Keratinocyte (primary cell): ENCODE measurements at regions not wholly inside any gene's neighbourhood (a gene's known extent, or its start where the extent isn't known, plus 50 kb on each side); places are given as distances from the start of the nearest gene placed in this dataset.

Source experiments
- DNase-seq: peaks from one replicate; pipeline ENCODE4 v3.0.0-alpha.2; 2011; ENCODE audit warnings: low read depth, missing footprints, low spot score
- FAIRE-seq: peaks from 2 replicates; lab custom pipeline; 2011; peaks lifted over from hg19 to GRCh38; lab: Jason Lieb, UNC
- H2AFZ ChIP-seq: 2 replicates; pipeline ENCODE4 v1.6.0; 2012; ENCODE audit warnings: low read length, control low read depth, inconsistent platforms; ENCODE audit not compliant: control insufficient read depth
- H3K27ac ChIP-seq: 2 replicates; pipeline ENCODE4 v1.5.1; 2011; ENCODE audit warnings: low read length; ENCODE audit not compliant: control insufficient read depth, insufficient read depth
- H3K27me3 ChIP-seq: 3 replicates; pipeline ENCODE4 v1.6.0; 2011; ENCODE audit warnings: low read length; ENCODE audit not compliant: control insufficient read depth, insufficient read depth; ENCODE audit errors: extremely low read depth
- H3K36me3 ChIP-seq, 2 experiments: 2 replicates in 1 of 2; 3 replicates in 1 of 2; pipeline ENCODE4 v1.5.1; 2011; ENCODE audit warnings: low read length in 2 of 2, mild to moderate bottlenecking in 1 of 2; ENCODE audit not compliant: control insufficient read depth in 2 of 2, insufficient read depth in 2 of 2; ENCODE audit errors: extremely low read depth in 1 of 2
- H3K4me1 ChIP-seq: 3 replicates; pipeline ENCODE4 v1.5.1; 2011; ENCODE audit warnings: low read length; ENCODE audit not compliant: control insufficient read depth, insufficient read depth; ENCODE audit errors: extremely low read depth
- H3K4me2 ChIP-seq: 3 replicates; pipeline ENCODE4 v1.6.0; 2011; ENCODE audit warnings: low read depth, low read length; ENCODE audit not compliant: control insufficient read depth, insufficient read depth; ENCODE audit errors: extremely low read depth
- H3K4me3 ChIP-seq, 3 experiments: fragments of 200-600 bp in 1 of 3; sonication (generic) in 1 of 3; 2 replicates in 2 of 3; 3 replicates in 1 of 3; pipeline ENCODE4 v1.5.1; 2011 to 2016; ENCODE audit warnings: low read length in 3 of 3, mild to moderate bottlenecking in 3 of 3, control low read depth in 2 of 3, inconsistent platforms in 1 of 3, low read depth in 1 of 3, mixed read lengths in 1 of 3, mixed run types in 1 of 3, moderate library complexity in 1 of 3; ENCODE audit not compliant: control insufficient read depth in 2 of 3, insufficient read depth in 2 of 3; ENCODE audit errors: extremely low read depth in 1 of 3
- H3K79me2 ChIP-seq: 2 replicates; pipeline ENCODE4 v1.6.0; 2012; ENCODE audit warnings: low read length; ENCODE audit not compliant: control insufficient read depth, insufficient read depth
- H3K9ac ChIP-seq: 3 replicates; pipeline ENCODE4 v1.6.0; 2011; ENCODE audit warnings: low read length; ENCODE audit not compliant: control insufficient read depth, insufficient read depth; ENCODE audit errors: extremely low read depth
- H3K9me1 ChIP-seq: 3 replicates; pipeline ENCODE4 v1.6.0; 2011; ENCODE audit warnings: low read length; ENCODE audit not compliant: control insufficient read depth, insufficient read depth; ENCODE audit errors: extremely low read depth
- H3K9me3 ChIP-seq: 2 replicates; pipeline ENCODE4 v1.5.1; 2012; ENCODE audit warnings: low read depth, low read length; ENCODE audit not compliant: control insufficient read depth
- H4K20me1 ChIP-seq: 3 replicates; pipeline ENCODE4 v1.6.0; 2011; ENCODE audit warnings: low read length; ENCODE audit not compliant: control insufficient read depth, insufficient read depth; ENCODE audit errors: extremely low read depth
- EZH2 ChIP-seq: IDR thresholded peaks from one replicate; pipeline ENCODE4 v1.6.1; 2012; ENCODE audit warnings: inconsistent platforms, mild to moderate bottlenecking, low read length, moderate library complexity
- dilution Hi-C: fragments of 300-500 bp; cut with MboI; formaldehyde crosslinking; loops from one replicate; pipeline ENCODE4 v1.7.0; 2020; ENCODE audit warnings: low sequenced_read_pairs; ENCODE audit not compliant: extremely low pct_ligation_motif_present
- TF ChIP-seq, protein P1 (sequence below), 3 experiments: IDR thresholded peaks in 1 of 3; conservative IDR thresholded peaks in 1 of 3; optimal IDR thresholded peaks in 1 of 3; 2 replicates in 2 of 3; 3 replicates in 1 of 3; pipeline versions ENCODE3 to v1.5.1; 2011; ENCODE audit warnings: low read length in 3 of 3, mild to moderate bottlenecking in 3 of 3, moderate library complexity in 2 of 3, control low read depth in 1 of 3, inconsistent platforms in 1 of 3; ENCODE audit not compliant: insufficient read depth in 2 of 3; ENCODE audit errors: extremely low read depth in 1 of 3

GRCh38 chr2:236855176-236855865 lies 230.4 kb upstream of the COPS8 start:
- no peak overlapping the region for H3K9ac ChIP-seq
- H2AFZ ChIP-seq = no peak overlapping the region
- H3K4me3 ChIP-seq = no peak overlapping the region
- dilution Hi-C loops = no loop called here
- no peak for DNase-seq
- no peak for FAIRE-seq
- H3K9me1 ChIP-seq = peaks cover 3% of the 10 kb centered on the region
- H3K4me2 ChIP-seq = no peak overlapping the region
- no peaks in the 10 kb centered on the region for H3K27me3 ChIP-seq
- no peak for TF ChIP-seq EZH2
- TF ChIP-seq, protein P1, sequence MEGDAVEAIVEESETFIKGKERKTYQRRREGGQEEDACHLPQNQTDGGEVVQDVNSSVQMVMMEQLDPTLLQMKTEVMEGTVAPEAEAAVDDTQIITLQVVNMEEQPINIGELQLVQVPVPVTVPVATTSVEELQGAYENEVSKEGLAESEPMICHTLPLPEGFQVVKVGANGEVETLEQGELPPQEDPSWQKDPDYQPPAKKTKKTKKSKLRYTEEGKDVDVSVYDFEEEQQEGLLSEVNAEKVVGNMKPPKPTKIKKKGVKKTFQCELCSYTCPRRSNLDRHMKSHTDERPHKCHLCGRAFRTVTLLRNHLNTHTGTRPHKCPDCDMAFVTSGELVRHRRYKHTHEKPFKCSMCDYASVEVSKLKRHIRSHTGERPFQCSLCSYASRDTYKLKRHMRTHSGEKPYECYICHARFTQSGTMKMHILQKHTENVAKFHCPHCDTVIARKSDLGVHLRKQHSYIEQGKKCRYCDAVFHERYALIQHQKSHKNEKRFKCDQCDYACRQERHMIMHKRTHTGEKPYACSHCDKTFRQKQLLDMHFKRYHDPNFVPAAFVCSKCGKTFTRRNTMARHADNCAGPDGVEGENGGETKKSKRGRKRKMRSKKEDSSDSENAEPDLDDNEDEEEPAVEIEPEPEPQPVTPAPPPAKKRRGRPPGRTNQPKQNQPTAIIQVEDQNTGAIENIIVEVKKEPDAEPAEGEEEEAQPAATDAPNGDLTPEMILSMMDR (optimal IDR thresholded peaks at IDR 0.05 in 1 of 3, IDR thresholded peaks at IDR 0.05 in 1 of 3, conservative IDR thresholded peaks at IDR 0.05 in 1 of 3; ENCODE audit: extremely low read depth in 1 of 3, insufficient read depth in 2 of 3, low read length in 3 of 3) = no peak
- H4K20me1 ChIP-seq = no peaks in the 10 kb centered on the region
- H3K79me2 ChIP-seq = no peaks in the 10 kb centered on the region
- no peaks in the 10 kb centered on the region for H3K9me3 ChIP-seq
- H3K36me3 ChIP-seq = no peaks in the 10 kb centered on the region
- H3K27ac ChIP-seq = no peak overlapping the region
- H3K4me1 ChIP-seq = peaks cover 11% of the 10 kb centered on the region

GRCh38 chr2:236855866-236856847 lies 229.5 kb upstream of the COPS8 start:
- Histone ChIP-seq H3K9me3 (no peaks in the 10 kb centered on the region), H3K9ac (no peak overlapping the region), H3K36me3 (no peaks in the 10 kb centered on the region), H3K27ac (no peak overlapping the region), H2AFZ (no peak overlapping the region), H3K27me3 (no peaks in the 10 kb centered on the region), H3K79me2 (no peaks in the 10 kb centered on the region), H3K4me1 (peaks cover 11% of the 10 kb centered on the region), H3K9me1 (peaks cover 3% of the 10 kb centered on the region), H4K20me1 (no peaks in the 10 kb centered on the region), H3K4me2 (peak overlapping the region; percentile 38), H3K4me3 (no peak overlapping the region)
- dilution Hi-C loops = no loop called here
- no peak for TF ChIP-seq EZH2
- TF ChIP-seq, protein P1 (optimal IDR thresholded peaks at IDR 0.05 in 1 of 3, IDR thresholded peaks at IDR 0.05 in 1 of 3, conservative IDR thresholded peaks at IDR 0.05 in 1 of 3; ENCODE audit: extremely low read depth in 1 of 3, insufficient read depth in 2 of 3, low read length in 3 of 3) = no peak
- DNase-seq (no peak), FAIRE-seq (no peak)
